Peyer's patch (tissue), 4 donors: ENCODE measurements at regions not wholly inside any gene's neighbourhood (a gene's known extent, or its start where the extent isn't known, plus 50 kb on each side); places are given as distances from the start of the nearest gene placed in this dataset.

Source experiments
- POLR2A ChIP-seq, 2 donors: fragments of 450-650 bp; IDR thresholded peaks; one replicate each; pipeline ENCODE4 v1.5.1; 2017; ENCODE audit warnings: antibody characterized with exemption in 2 of 2, mild to moderate bottlenecking in 2 of 2, moderate library complexity in 2 of 2
- TF ChIP-seq, protein P1 (sequence below), 6 experiments: fragments of 450-650 bp in 4 of 6; fragments of 200-600 bp in 2 of 6; sonication (generic) in 1 of 6; IDR thresholded peaks; one replicate each; pipeline ENCODE4 v1.5.1; 2017 to 2019; ENCODE audit warnings: antibody characterized with exemption in 6 of 6, mild to moderate bottlenecking in 3 of 6, moderate library complexity in 1 of 6

GRCh38 chr20:50450881-50451752 lies 59.1 kb upstream of the PTPN1 start:
- TF ChIP-seq, protein P1, sequence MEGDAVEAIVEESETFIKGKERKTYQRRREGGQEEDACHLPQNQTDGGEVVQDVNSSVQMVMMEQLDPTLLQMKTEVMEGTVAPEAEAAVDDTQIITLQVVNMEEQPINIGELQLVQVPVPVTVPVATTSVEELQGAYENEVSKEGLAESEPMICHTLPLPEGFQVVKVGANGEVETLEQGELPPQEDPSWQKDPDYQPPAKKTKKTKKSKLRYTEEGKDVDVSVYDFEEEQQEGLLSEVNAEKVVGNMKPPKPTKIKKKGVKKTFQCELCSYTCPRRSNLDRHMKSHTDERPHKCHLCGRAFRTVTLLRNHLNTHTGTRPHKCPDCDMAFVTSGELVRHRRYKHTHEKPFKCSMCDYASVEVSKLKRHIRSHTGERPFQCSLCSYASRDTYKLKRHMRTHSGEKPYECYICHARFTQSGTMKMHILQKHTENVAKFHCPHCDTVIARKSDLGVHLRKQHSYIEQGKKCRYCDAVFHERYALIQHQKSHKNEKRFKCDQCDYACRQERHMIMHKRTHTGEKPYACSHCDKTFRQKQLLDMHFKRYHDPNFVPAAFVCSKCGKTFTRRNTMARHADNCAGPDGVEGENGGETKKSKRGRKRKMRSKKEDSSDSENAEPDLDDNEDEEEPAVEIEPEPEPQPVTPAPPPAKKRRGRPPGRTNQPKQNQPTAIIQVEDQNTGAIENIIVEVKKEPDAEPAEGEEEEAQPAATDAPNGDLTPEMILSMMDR (IDR thresholded peaks at IDR 0.05): no peak
- no peak for TF ChIP-seq POLR2A (IDR thresholded peaks at IDR 0.05)
